Testis (tissue), 2 donors: ENCODE measurements at regions not wholly inside any gene's neighbourhood (a gene's known extent, or its start where the extent isn't known, plus 50 kb on each side); places are given as distances from the start of the nearest gene placed in this dataset.
"Not testable (repeated sequence)": the region's sequence is repeated elsewhere in the genome, so short reads cannot be mapped to it uniquely, and the experiment has no call there.

ENCODE experiments used
- CTCF ChIP-seq, 3 experiments: fragments of 450-650 bp in 2 of 3; fragments of 200-600 bp in 1 of 3; sonication (generic) in 1 of 3; IDR thresholded peaks; one replicate each; pipeline ENCODE4 v1.5.1; 2016 to 2019; ENCODE audit warnings: antibody characterized with exemption in 3 of 3, mild to moderate bottlenecking in 2 of 3, moderate library complexity in 1 of 3
- POLR2A ChIP-seq: fragments of 450-650 bp; IDR thresholded peaks from one replicate; pipeline ENCODE4 v1.6.1; 2017; ENCODE audit warnings: antibody characterized with exemption, mild to moderate bottlenecking, moderate library complexity

GRCh38 chr4:22621970-22622369, 70.8 kb upstream of the GBA3 start:
- TF ChIP-seq CTCF (IDR thresholded peaks at IDR 0.05); POLR2A: not testable (repeated sequence)
